H1 (cell line): ENCODE measurements at regions not wholly inside any gene's neighbourhood (a gene's known extent, or its start where the extent isn't known, plus 50 kb on each side); places are given as distances from the start of the nearest gene placed in this dataset.

Experiments used
- CTCF ChIA-PET: fragments of 300-600 bp; sonication (Branson Sonifier 250); formaldehyde crosslinking; loops from one replicate; lab custom pipeline; 2021; ENCODE audit not compliant: partially characterized antibody; lab: Charles Lee
- POLR2A ChIA-PET: fragments of 300-600 bp; sonication (Branson Sonifier 250); formaldehyde crosslinking; loops from one replicate; lab custom pipeline; 2021; ENCODE audit warnings: inconsistent platforms; ENCODE audit not compliant: partially characterized antibody; lab: Charles Lee
- DNase-seq, 2 experiments: peaks; one replicate each; pipeline versions ENCODE4 v3.0.0 to v3.0.0-alpha.2; 2010 to 2022; ENCODE audit warnings: low spot score in 2 of 2, low read depth in 1 of 2, mixed read lengths in 1 of 2
- FAIRE-seq: peaks from 2 replicates; lab custom pipeline; 2011; peaks lifted over from hg19 to GRCh38; lab: Jason Lieb, UNC
- H2AFZ ChIP-seq: 2 replicates; pipeline ENCODE4 v1.8.1; 2012; ENCODE audit warnings: low read length, inconsistent platforms
- H2AK5ac ChIP-seq: 2 replicates; pipeline ENCODE4 v1.6.1; 2013; ENCODE audit warnings: low read depth, low read length
- H2BK120ac ChIP-seq: replicated peaks from 2 replicates; pipeline ENCODE3; 2013; ENCODE audit warnings: low read depth, low read length, inconsistent platforms
- H2BK12ac ChIP-seq: 2 replicates; pipeline ENCODE4 v1.6.1; 2013; ENCODE audit warnings: low read depth, low read length
- H2BK15ac ChIP-seq: 2 replicates; pipeline ENCODE4 v1.6.1; 2013; ENCODE audit warnings: low read length
- H2BK20ac ChIP-seq: 2 replicates; pipeline ENCODE4 v1.6.1; 2013; ENCODE audit warnings: low read length
- H2BK5ac ChIP-seq: 2 replicates; pipeline ENCODE4 v1.6.1; 2013; ENCODE audit warnings: low read depth, low read length
- H3K14ac ChIP-seq: 2 replicates; pipeline ENCODE4 v1.6.1; 2013; ENCODE audit warnings: inconsistent platforms; ENCODE audit not compliant: insufficient read length
- H3K18ac ChIP-seq: 2 replicates; pipeline ENCODE4 v1.6.1; 2013; ENCODE audit warnings: low read length; ENCODE audit errors: extremely low read depth
- H3K23ac ChIP-seq: 2 replicates; pipeline ENCODE4 v1.6.1; 2013; ENCODE audit warnings: inconsistent platforms; ENCODE audit not compliant: insufficient read length
- H3K23me2 ChIP-seq: 2 replicates; pipeline ENCODE4 v1.6.1; 2013; ENCODE audit warnings: low read depth, low read length
- H3K27ac ChIP-seq: 2 replicates; pipeline ENCODE4 v1.6.1; 2011; ENCODE audit warnings: low read depth, low read length, inconsistent platforms
- H3K27me3 ChIP-seq, 4 experiments: replicated peaks in 1 of 4; 1 replicate in 1 of 4; 2 replicates in 3 of 4; pipeline versions ENCODE4 v1.6.1 to v1.8.1; 2011 to 2013; ENCODE audit warnings: low read length in 3 of 4, mild to moderate bottlenecking in 3 of 4, inconsistent platforms in 2 of 4, mixed read lengths in 2 of 4, moderate library complexity in 1 of 4; ENCODE audit not compliant: control insufficient read depth in 3 of 4, insufficient read depth in 3 of 4; ENCODE audit errors: extremely low read depth in 1 of 4
- H3K36me3 ChIP-seq, 4 experiments: 2 replicates each; pipeline versions ENCODE4 v1.6.1 to v1.8.1; 2011 to 2013; ENCODE audit warnings: mild to moderate bottlenecking in 4 of 4, low read length in 3 of 4, moderate library complexity in 2 of 4, control low read depth in 1 of 4, inconsistent platforms in 1 of 4; ENCODE audit not compliant: insufficient read depth in 4 of 4, control insufficient read depth in 2 of 4
- H3K4ac ChIP-seq: replicated peaks from 2 replicates; pipeline ENCODE3; 2013; ENCODE audit warnings: low read length, low read depth, mixed read lengths, inconsistent platforms; ENCODE audit not compliant: insufficient read length
- H3K4me1 ChIP-seq, 4 experiments: replicated peaks in 1 of 4; 1 replicate in 1 of 4; 2 replicates in 3 of 4; pipeline versions ENCODE4 v1.6.1 to v1.8.1; 2011 to 2013; ENCODE audit warnings: low read length in 3 of 4, inconsistent platforms in 2 of 4, mixed read lengths in 1 of 4; ENCODE audit not compliant: insufficient read depth in 4 of 4, control insufficient read depth in 3 of 4
- H3K4me2 ChIP-seq, 2 experiments: 2 replicates each; pipeline versions ENCODE4 v1.6.1 to v1.8.1; 2011 to 2013; ENCODE audit warnings: low read depth in 2 of 2, low read length in 2 of 2, control low read depth in 1 of 2, inconsistent platforms in 1 of 2, mild to moderate bottlenecking in 1 of 2; ENCODE audit not compliant: insufficient read depth in 1 of 2
- H3K4me3 ChIP-seq, 4 experiments: fragments of 200-600, 300-600 bp in 1 of 4; sonication (generic), shearing (Covaris generic), sonication (Bioruptor Twin) in 1 of 4; 2 replicates each; pipeline versions ENCODE4 v1.5.1 to v1.8.1; 2011 to 2016; ENCODE audit warnings: low read length in 4 of 4, low read depth in 3 of 4, control low read depth in 2 of 4, inconsistent platforms in 2 of 4, mild to moderate bottlenecking in 2 of 4, mixed read lengths in 1 of 4, moderate library complexity in 1 of 4; ENCODE audit not compliant: insufficient read depth in 2 of 4; ENCODE audit errors: extremely low read depth in 1 of 4
- H3K56ac ChIP-seq: replicated peaks from 2 replicates; pipeline ENCODE3; 2013; ENCODE audit warnings: low read depth, mild to moderate bottlenecking, mixed read lengths, low read length, inconsistent platforms; ENCODE audit not compliant: insufficient read length
- H3K79me1 ChIP-seq: 2 replicates; pipeline ENCODE4 v1.6.1; 2013; ENCODE audit warnings: low read depth, low read length, control low read depth
- H3K79me2 ChIP-seq, 2 experiments: 2 replicates each; pipeline versions ENCODE4 v1.6.1 to v1.8.1; 2012 to 2013; ENCODE audit warnings: low read length in 2 of 2, mild to moderate bottlenecking in 2 of 2, inconsistent platforms in 1 of 2; ENCODE audit not compliant: insufficient read depth in 2 of 2, control insufficient read depth in 1 of 2
- H3K9ac ChIP-seq, 4 experiments: replicated peaks in 1 of 4; 1 replicate in 1 of 4; 2 replicates in 3 of 4; pipeline versions ENCODE4 v1.6.1 to v1.8.1; 2011 to 2013; ENCODE audit warnings: low read depth in 3 of 4, low read length in 3 of 4, control low read depth in 2 of 4, mild to moderate bottlenecking in 2 of 4, moderate library complexity in 2 of 4, inconsistent platforms in 1 of 4; ENCODE audit errors: extremely low read depth in 1 of 4
- H3K9me3 ChIP-seq, 2 experiments: 2 replicates each; pipeline versions ENCODE4 v1.6.1 to v1.8.1; 2012 to 2013; ENCODE audit warnings: mild to moderate bottlenecking in 2 of 2, moderate library complexity in 2 of 2, control low read depth in 1 of 2, inconsistent platforms in 1 of 2, low read depth in 1 of 2, low read length in 1 of 2, mixed read lengths in 1 of 2; ENCODE audit not compliant: insufficient read depth in 2 of 2
- H4K20me1 ChIP-seq, 2 experiments: replicated peaks in 1 of 2; 2 replicates each; pipeline versions ENCODE3 to v1.8.1; 2011 to 2013; ENCODE audit warnings: inconsistent platforms in 2 of 2, low read length in 2 of 2, mild to moderate bottlenecking in 1 of 2; ENCODE audit not compliant: insufficient read depth in 2 of 2, control insufficient read depth in 1 of 2
- H4K5ac ChIP-seq: 2 replicates; pipeline ENCODE4 v1.6.1; 2013; ENCODE audit warnings: low read length, low read depth, mixed read lengths, inconsistent platforms; ENCODE audit not compliant: insufficient read length
- H4K8ac ChIP-seq: 2 replicates; pipeline ENCODE4 v1.8.0; 2013; ENCODE audit warnings: mild to moderate bottlenecking, moderate library complexity, low read length, inconsistent platforms; ENCODE audit not compliant: insufficient read depth; ENCODE audit errors: extremely low read depth
- H4K91ac ChIP-seq: replicated peaks from 2 replicates; pipeline ENCODE3; 2013; ENCODE audit warnings: low read length, mixed read lengths, inconsistent platforms; ENCODE audit not compliant: insufficient read length
- ASH2L ChIP-seq: fragments of 200-600, 300-600 bp; sonication (generic); IDR thresholded peaks from one replicate; pipeline ENCODE4 v1.7.1; 2017; ENCODE audit warnings: low read length
- MAFK ChIP-seq: IDR thresholded peaks from 2 replicates; pipeline ENCODE4 v1.6.1; 2012; ENCODE audit warnings: low read depth, mild to moderate bottlenecking, improper control_type of control experiment, low read length
- NRF1 ChIP-seq: IDR thresholded peaks from 2 replicates; pipeline ENCODE4 v1.6.1; 2011; ENCODE audit warnings: mild to moderate bottlenecking, low read depth, low read length, improper control_type of control experiment
- RNF2 ChIP-seq: fragments of 200-900, 300-1000 bp; sonication (generic); IDR thresholded peaks from 2 replicates; pipeline ENCODE4 v1.7.1; 2016; ENCODE audit warnings: borderline replicate concordance, low read depth, mild to moderate bottlenecking, antibody characterized with exemption, low read length; ENCODE audit not compliant: poor library complexity, severe bottlenecking; ENCODE audit errors: missing control alignments
- SIRT6 ChIP-seq: IDR thresholded peaks from one replicate; pipeline ENCODE4 v1.7.1; 2012; ENCODE audit warnings: low read length, inconsistent platforms
- SIX5 ChIP-seq: IDR thresholded peaks from 2 replicates; pipeline ENCODE4 v1.6.1; 2011; ENCODE audit warnings: mild to moderate bottlenecking, low read depth, low read length
- TCF12 ChIP-seq: IDR thresholded peaks from 2 replicates; pipeline ENCODE4 v1.6.1; 2011; ENCODE audit warnings: low read depth, mild to moderate bottlenecking, low read length
- TEAD4 ChIP-seq: IDR thresholded peaks from 2 replicates; pipeline ENCODE4 v1.6.1; 2012; ENCODE audit warnings: low read depth, low read length, inconsistent platforms, mixed read lengths
- ZNF274 ChIP-seq: IDR thresholded peaks from 2 replicates; pipeline ENCODE4 v1.7.0; 2012; ENCODE audit warnings: low read length, borderline replicate concordance; ENCODE audit errors: extremely low read depth
- WGBS, 2 experiments: shearing (Covaris generic) in 1 of 2; methylation state at CpG; one replicate each; pipeline versions ENCODE4 v1.1.6 to v1.1.7; 2013 to 2015; ENCODE audit warnings: low lambda C conversion rate in 2 of 2, mixed read lengths in 2 of 2, inconsistent platforms in 1 of 2, low coverage in 1 of 2, missing lambda C conversion rate in 1 of 2; ENCODE audit not compliant: insufficient replicate concordance in 2 of 2, insufficient coverage in 1 of 2, insufficient read length in 1 of 2; ENCODE audit errors: extremely low coverage in 1 of 2, missing lambda C conversion rate in 1 of 2; 5-methylcytosine and 5-hydroxymethylcytosine counted together
- TF ChIP-seq, protein P1 (sequence below): IDR thresholded peaks from 2 replicates; pipeline ENCODE4 v1.6.1; 2012; ENCODE audit warnings: low read length, inconsistent platforms

DNA sequence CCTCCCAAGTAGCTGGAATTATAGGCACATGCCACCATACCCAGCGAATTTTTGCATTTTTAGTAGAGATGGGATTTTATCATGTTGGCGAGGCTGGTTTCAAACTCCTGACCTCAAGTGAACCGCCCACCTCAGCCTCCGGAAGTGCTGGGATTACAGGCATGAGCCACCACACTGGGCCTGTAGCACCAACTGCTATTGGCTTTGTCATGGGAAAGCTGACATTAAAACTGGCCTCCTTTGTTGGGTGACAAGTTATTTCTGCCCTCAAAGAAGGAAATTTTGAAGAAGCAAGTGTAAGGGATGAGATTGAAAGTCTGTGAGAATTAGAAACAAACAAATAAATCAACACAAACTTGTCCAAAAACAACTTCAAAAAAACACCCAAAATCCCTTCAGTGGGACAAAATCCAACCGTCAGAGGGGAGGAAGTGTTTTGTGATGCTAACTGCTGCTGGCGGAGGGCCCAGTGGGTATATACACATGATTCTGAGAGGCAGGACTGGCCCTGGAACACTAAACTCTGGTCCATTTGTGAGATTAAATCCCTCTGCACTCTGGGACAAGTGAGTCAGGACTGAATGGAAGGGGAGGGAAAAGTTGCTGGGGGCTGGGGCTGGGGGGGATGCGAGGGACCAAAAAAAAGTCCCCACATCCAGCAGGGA is 87.5 kb upstream of the NAA20 start:
- FAIRE-seq (no peak), DNase-seq (no peak)
- Histone ChIP-seq H3K23ac (no peak overlapping the region), H2AFZ (no peak overlapping the region), H2BK12ac (no peak overlapping the region), H3K9ac (no peak overlapping the region; a peak in 1 of 7 replicates), H4K20me1 (no peaks in the 10 kb centered on the region), H3K79me2 (no peaks in the 10 kb centered on the region), H3K27me3 (no peaks in the 10 kb centered on the region), H3K4me1 (peaks cover 0 to 5% (median 0%) of the 10 kb centered on the region in 4 experiments; a peak in 2 of 7 replicates), H2BK5ac (no peak overlapping the region), H4K5ac (no peak overlapping the region), H3K27ac (no peak overlapping the region), H2BK20ac (no peak overlapping the region), H4K8ac (no peak overlapping the region), H3K18ac (no peak overlapping the region), H3K9me3 (no peaks in the 10 kb centered on the region), H3K23me2 (no peaks in the 10 kb centered on the region), H3K79me1 (no peaks in the 10 kb centered on the region), H3K56ac (no peak overlapping the region), H2BK120ac (no peak overlapping the region), H3K14ac (no peak overlapping the region), H2AK5ac (0 out of 2 replicates have a peak overlapping the region, but pooled peaks have one; percentile 70), H2BK15ac (no peak overlapping the region), H3K4me3 (no peak overlapping the region), H4K91ac (no peak overlapping the region), H3K36me3 (no peaks in the 10 kb centered on the region), H3K4me2 (no peak overlapping the region), H3K4ac (no peak overlapping the region)
- 69% methylated on average over 6 of the region's 7 CpGs; no CpG with 5 or more reads in 1 of the 2 experiments for WGBS, 2 experiments
- ChIA-PET CTCF (no interaction called here), POLR2A (no interaction called here)
- TF ChIP-seq, protein P1, sequence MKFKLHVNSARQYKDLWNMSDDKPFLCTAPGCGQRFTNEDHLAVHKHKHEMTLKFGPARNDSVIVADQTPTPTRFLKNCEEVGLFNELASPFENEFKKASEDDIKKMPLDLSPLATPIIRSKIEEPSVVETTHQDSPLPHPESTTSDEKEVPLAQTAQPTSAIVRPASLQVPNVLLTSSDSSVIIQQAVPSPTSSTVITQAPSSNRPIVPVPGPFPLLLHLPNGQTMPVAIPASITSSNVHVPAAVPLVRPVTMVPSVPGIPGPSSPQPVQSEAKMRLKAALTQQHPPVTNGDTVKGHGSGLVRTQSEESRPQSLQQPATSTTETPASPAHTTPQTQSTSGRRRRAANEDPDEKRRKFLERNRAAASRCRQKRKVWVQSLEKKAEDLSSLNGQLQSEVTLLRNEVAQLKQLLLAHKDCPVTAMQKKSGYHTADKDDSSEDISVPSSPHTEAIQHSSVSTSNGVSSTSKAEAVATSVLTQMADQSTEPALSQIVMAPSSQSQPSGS = no peak
- TF ChIP-seq ZNF274 (no peak), MAFK (no peak), SIX5 (no peak), TCF12 (no peak), NRF1 (no peak), ASH2L (no peak), RNF2 (no peak), SIRT6 (no peak), TEAD4 (no peak)
